WERI-Rb-1 (cell line): ENCODE measurements at regions not wholly inside any gene's neighbourhood (a gene's known extent, or its start where the extent isn't known, plus 50 kb on each side); places are given as distances from the start of the nearest gene placed in this dataset.

Experiments
- DNase-seq: peaks from one replicate; pipeline ENCODE4 v3.0.0-alpha.2; 2020
- H3K27ac ChIP-seq: fragments of 250-450 bp; sonication (Bioruptor Pico); 2 replicates; pipeline ENCODE4 v1.5.1; 2020; ENCODE audit warnings: mild to moderate bottlenecking, moderate library complexity
- H3K27me3 ChIP-seq: fragments of 250-450 bp; sonication (Bioruptor Pico); 2 replicates; pipeline ENCODE4 v1.5.1; 2021; ENCODE audit warnings: mild to moderate bottlenecking, low read depth, moderate library complexity; ENCODE audit not compliant: insufficient read depth, severe bottlenecking
- H3K36me3 ChIP-seq: fragments of 250-450 bp; sonication (Bioruptor Pico); 2 replicates; pipeline ENCODE4 v1.5.1; 2020; ENCODE audit warnings: mild to moderate bottlenecking, moderate library complexity
- H3K4me3 ChIP-seq: 2 replicates; pipeline ENCODE4 v1.5.1; 2011; ENCODE audit warnings: low read depth, mild to moderate bottlenecking, control low read depth, low read length
- H3K9me3 ChIP-seq: fragments of 250-450 bp; sonication (Bioruptor Pico); 2 replicates; pipeline ENCODE4 v1.5.1; 2021; ENCODE audit warnings: mild to moderate bottlenecking, moderate library complexity; ENCODE audit not compliant: severe bottlenecking
- TF ChIP-seq, protein P1 (sequence below): IDR thresholded peaks from 2 replicates; pipeline ENCODE4 v1.5.1; 2011; ENCODE audit warnings: low read depth, mild to moderate bottlenecking, control low read depth, inconsistent platforms, low read length

DNA sequence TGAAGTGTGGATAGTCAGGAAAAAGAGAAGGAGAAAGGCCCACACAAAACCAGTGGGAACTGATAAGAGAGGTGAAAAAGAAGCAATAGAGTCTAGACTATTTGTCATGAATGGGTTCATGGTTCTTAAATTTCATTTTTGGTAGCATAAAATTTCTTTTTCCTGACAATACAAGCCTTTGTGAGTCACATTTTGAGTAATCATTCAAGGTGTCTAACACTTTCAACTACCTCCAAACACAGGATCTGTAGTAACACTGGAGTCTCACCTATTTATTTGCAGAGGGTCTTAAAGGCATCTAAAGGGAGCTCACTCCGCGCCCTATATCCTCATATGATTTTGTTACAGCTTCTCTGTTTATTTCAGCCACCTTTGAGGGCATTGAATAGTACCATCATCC is 96.0 kb downstream of the SAMD9 start:
- Histone ChIP-seq H3K9me3 (peaks cover 3% of the 10 kb centered on the region), H3K36me3 (no peaks in the 10 kb centered on the region), H3K27me3 (no peaks in the 10 kb centered on the region), H3K27ac (no peak overlapping the region), H3K4me3 (no peak overlapping the region)
- TF ChIP-seq, protein P1, sequence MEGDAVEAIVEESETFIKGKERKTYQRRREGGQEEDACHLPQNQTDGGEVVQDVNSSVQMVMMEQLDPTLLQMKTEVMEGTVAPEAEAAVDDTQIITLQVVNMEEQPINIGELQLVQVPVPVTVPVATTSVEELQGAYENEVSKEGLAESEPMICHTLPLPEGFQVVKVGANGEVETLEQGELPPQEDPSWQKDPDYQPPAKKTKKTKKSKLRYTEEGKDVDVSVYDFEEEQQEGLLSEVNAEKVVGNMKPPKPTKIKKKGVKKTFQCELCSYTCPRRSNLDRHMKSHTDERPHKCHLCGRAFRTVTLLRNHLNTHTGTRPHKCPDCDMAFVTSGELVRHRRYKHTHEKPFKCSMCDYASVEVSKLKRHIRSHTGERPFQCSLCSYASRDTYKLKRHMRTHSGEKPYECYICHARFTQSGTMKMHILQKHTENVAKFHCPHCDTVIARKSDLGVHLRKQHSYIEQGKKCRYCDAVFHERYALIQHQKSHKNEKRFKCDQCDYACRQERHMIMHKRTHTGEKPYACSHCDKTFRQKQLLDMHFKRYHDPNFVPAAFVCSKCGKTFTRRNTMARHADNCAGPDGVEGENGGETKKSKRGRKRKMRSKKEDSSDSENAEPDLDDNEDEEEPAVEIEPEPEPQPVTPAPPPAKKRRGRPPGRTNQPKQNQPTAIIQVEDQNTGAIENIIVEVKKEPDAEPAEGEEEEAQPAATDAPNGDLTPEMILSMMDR: no peak
- no peak for DNase-seq

DNA sequence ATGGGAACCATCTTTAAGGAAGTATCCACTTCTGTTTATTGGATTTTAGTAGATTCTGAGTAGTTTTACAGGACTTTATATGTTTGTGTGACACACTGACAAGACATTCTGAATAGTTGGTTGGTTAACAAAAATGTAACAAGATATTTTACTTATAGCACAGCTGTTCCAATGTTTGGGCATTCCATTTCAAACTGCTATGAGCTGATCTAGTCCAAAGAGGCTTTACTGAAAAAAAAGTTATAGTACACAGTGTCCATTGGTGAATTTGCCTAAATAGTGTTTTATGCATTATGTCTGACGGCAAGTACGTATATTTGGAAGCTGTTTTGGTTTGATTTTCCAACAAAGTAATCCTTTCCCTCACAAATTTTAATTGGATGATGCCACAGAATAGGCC is 99.1 kb downstream of the SAMD9 start:
- TF ChIP-seq, protein P1: no peak
- H3K9me3 ChIP-seq: peaks cover 3% of the 10 kb centered on the region
- no peak overlapping the region for H3K27ac ChIP-seq
- DNase-seq: no peak
- H3K27me3 ChIP-seq: no peaks in the 10 kb centered on the region
- H3K4me3 ChIP-seq: no peak overlapping the region
- no peaks in the 10 kb centered on the region for H3K36me3 ChIP-seq

DNA sequence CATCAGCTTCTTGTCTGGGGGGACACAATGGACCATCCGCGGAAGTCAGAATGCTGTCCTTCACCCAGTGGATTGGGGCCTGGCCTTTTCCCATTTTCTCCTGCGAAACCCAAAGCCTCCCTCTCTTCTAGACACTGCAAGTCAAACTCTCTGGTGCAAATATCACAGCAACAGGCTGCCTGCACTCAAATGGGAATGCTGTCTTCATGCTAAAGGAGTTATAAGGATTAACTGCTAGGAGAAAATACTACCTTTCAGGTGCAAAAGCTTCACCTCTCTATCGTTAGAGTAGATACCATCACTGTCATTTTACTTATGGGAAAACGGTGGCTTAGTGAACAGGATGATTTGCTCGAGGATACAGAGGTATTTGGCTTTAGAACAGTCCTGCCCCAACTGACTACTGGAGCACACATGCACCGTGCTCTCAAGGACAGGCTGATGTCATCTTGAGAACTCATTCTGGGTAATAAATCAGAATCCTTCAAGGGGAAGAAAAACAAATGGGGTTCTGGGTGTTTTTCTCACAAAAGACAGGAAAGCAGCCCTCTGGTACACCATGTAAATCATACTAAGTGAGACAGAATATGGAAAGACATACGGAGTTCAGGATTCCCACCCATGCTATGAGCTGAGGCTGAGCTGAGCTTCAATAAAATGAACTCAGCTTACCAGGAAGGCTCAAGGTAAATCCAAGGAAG is 100.9 kb downstream of the SAMD9 start:
- peak overlapping the region; percentile 81 for H3K27ac ChIP-seq
- TF ChIP-seq, protein P1: no peak
- H3K9me3 ChIP-seq: peaks cover 3% of the 10 kb centered on the region
- H3K4me3 ChIP-seq: no peak overlapping the region
- no peaks in the 10 kb centered on the region for H3K36me3 ChIP-seq
- DNase-seq: no peak
- no peaks in the 10 kb centered on the region for H3K27me3 ChIP-seq

DNA sequence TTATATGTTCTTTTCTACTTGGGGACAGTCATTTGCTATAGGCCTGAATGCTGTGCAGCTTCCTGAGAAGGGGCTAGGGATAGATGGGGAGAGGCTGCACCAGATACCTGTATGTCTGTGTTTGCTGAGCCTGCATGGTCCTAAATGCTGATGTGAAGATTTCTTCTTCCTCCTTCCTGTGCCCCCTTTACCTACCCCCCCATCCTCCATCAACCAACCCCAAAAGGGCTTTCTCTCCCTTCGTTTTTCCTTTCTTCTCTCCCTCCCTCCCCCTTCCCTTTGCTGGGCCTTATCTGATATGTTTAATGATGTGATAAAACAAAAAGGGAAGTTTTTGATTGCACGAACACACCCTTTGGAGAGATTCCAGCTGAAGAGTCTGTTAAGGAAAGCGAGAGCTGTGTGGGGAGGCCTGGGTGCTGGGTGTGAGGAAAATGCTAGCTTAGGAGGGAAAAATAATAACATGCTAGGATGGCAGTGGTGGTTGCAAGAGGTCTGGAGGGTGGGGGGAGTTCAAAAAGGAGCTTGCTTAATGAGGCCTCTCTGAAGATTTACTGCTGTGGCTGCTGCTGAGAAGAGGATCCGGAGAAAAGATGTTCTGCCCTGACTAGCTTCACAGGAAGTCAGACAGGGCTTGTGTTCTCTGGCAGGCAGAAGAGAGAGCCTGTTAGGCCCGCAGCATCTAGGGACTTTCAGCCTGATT is 101.8 kb downstream of the SAMD9 start:
- H3K27ac ChIP-seq: peak overlapping the region; percentile 81
- H3K36me3 ChIP-seq: no peaks in the 10 kb centered on the region
- TF ChIP-seq, protein P1: no peak
- DNase-seq: peak; percentile 36
- H3K4me3 ChIP-seq: no peak overlapping the region
- no peaks in the 10 kb centered on the region for H3K27me3 ChIP-seq
- peaks cover 3% of the 10 kb centered on the region for H3K9me3 ChIP-seq

DNA sequence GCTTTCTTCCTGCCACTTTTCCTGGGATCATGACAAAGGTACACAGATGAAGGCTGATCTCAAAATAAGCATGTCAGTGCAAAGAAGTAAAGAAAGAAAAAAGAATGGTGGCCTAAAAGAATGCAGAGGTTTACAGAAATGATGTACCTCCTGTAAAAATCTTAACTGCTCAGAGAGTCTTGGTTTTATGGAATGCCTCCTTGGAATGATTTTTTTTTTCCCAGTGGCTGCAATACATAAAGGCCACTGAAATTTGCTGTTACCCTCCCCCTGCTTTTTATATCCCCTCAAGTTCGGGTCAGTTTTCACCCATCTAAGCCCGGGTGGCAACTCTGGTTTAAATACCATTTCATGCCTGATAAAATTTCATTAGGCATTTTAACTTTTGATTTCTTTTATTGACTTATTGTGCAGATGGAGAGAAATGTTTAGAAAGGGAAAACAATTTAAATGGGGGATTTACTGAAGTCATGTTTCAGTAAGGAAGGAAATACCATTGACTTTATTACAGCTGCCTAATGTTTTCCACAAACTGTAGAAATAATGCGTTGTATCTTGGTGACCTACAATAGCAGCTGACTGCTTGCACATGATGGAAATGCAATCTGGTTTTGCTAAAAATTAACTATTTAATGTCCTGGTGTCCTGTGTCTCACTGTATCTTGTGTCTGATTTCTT is 102.5 kb downstream of the SAMD9 start:
- H3K36me3 ChIP-seq: no peaks in the 10 kb centered on the region
- no peak for DNase-seq
- peak overlapping the region; percentile 13 for H3K4me3 ChIP-seq
- peaks cover 3% of the 10 kb centered on the region for H3K9me3 ChIP-seq
- TF ChIP-seq, protein P1: no peak
- peak overlapping the region; percentile 81 for H3K27ac ChIP-seq
- no peaks in the 10 kb centered on the region for H3K27me3 ChIP-seq
